Stimulated activated CD4-positive, alpha-beta T cell treated with anti-CD3 and anti-CD28 coated beads, Interleukin-15, amount 100 ng/mL, for 48 hours (primary cell): ENCODE measurements at regions not wholly inside any gene's neighbourhood (a gene's known extent, or its start where the extent isn't known, plus 50 kb on each side); places are given as distances from the start of the nearest gene placed in this dataset.
"Not testable (repeated sequence)": the region's sequence is repeated elsewhere in the genome, so short reads cannot be mapped to it uniquely, and the experiment has no call there.

Experiments
- DNase-seq, 2 donors: peaks; one replicate each; pipeline ENCODE4 v3.0.0-alpha.2; 2020; ENCODE audit warnings: low read depth in 2 of 2

- not testable (repeated sequence) for DNase-seq
Measured at GRCh38 chr14:71631030-71631429, 301.2 kb upstream of the RGS6 start.

- no peak for DNase-seq
Measured at GRCh38 chr14:71632440-71632946, 299.7 kb upstream of the RGS6 start.

GRCh38 chr14:71636076-71636475 is 296.2 kb upstream of the RGS6 start:
- DNase-seq, result no peak

GRCh38 chr14:71636820-71637471 is 295.3 kb upstream of the RGS6 start:
- no peak for DNase-seq

- no peak for DNase-seq
Measured at GRCh38 chr14:71638523-71639196, 293.6 kb upstream of the RGS6 start.

- DNase-seq, result no peak
Measured at GRCh38 chr14:71642715-71643114, 289.5 kb upstream of the RGS6 start.

- no peak for DNase-seq
Measured at GRCh38 chr14:71645656-71646055, 286.6 kb upstream of the RGS6 start.

- DNase-seq, result no peak
Measured at GRCh38 chr14:71646518-71646917, 285.7 kb upstream of the RGS6 start.

- no peak for DNase-seq
Measured at GRCh38 chr14:71647086-71647784, 285.0 kb upstream of the RGS6 start.

GRCh38 chr14:71648725-71649124 is 283.5 kb upstream of the RGS6 start:
- no peak for DNase-seq

GRCh38 chr14:71650187-71650755 is 282.0 kb upstream of the RGS6 start:
- DNase-seq, result no peak

- DNase-seq, result no peak
Measured at GRCh38 chr14:71651228-71651627, 281.0 kb upstream of the RGS6 start.

- no peak for DNase-seq
Measured at GRCh38 chr14:71652368-71652767, 279.9 kb upstream of the RGS6 start.

GRCh38 chr14:71654810-71655209 is 277.4 kb upstream of the RGS6 start:
- no peak for DNase-seq

- no peak for DNase-seq
Measured at GRCh38 chr14:71658261-71658860, 273.9 kb upstream of the RGS6 start.

GRCh38 chr14:71659159-71659558 is 273.1 kb upstream of the RGS6 start:
- no peak for DNase-seq

- no peak for DNase-seq
Measured at GRCh38 chr14:71661441-71661840, 270.8 kb upstream of the RGS6 start.

GRCh38 chr14:71662291-71662790 is 269.9 kb upstream of the RGS6 start:
- DNase-seq, result no peak

GRCh38 chr14:71665157-71665556 is 267.1 kb upstream of the RGS6 start:
- DNase-seq, result no peak

- no peak for DNase-seq
Measured at GRCh38 chr14:71665781-71666180, 266.4 kb upstream of the RGS6 start.

- no peak for DNase-seq
Measured at GRCh38 chr14:71666571-71667145, 265.6 kb upstream of the RGS6 start.
